GM18520 (cell line): ENCODE measurements at regions not wholly inside any gene's neighbourhood (a gene's known extent, or its start where the extent isn't known, plus 50 kb on each side); places are given as distances from the start of the nearest gene placed in this dataset.
"Not testable (repeated sequence)": the region's sequence is repeated elsewhere in the genome, so short reads cannot be mapped to it uniquely, and the experiment has no call there.

Experiments
- ATAC-seq: cut with Tn5 transposase; IDR thresholded peaks from one replicate; pipeline ENCODE4 v1.9.1; 2021; ENCODE audit not compliant: unreplicated experiment

DNA sequence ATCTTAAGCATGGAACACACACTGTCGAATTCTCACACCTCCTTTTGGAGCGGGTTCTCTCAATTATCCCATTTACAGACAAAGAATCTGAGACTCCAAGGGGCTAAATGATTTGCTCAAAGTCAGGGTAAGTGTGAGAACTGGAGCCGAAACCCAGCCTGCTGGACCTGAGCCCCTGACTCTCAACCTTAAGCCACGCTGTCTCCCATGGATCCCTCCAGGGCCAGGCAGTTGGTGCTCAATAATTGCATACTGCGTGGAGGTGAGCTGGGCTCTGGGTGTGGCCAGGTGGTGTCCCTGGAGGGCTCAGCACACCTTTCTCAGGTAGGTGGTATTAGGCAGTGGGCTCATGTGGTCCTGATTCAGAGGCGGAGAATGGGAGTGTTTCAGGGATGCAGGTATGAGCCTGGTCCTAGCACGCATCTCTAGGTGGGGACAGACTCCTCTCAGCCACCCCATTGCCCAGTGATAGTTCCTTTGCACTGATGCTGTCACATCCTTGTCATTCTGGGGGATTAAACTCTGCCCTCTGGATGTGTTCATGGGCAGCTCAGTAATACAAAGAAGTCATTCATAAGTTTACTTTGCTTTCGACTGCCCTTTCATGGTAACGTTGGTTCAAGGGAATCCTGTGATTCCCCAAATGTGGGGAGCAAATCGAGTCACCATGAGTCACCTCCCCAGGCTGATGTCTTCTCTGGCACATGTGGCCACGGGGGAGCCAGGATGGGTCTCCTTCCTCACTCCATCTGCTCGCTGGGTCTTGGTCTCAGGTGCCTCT lies 399.5 kb upstream of the TNRC6C start:
- no peak for ATAC-seq

DNA sequence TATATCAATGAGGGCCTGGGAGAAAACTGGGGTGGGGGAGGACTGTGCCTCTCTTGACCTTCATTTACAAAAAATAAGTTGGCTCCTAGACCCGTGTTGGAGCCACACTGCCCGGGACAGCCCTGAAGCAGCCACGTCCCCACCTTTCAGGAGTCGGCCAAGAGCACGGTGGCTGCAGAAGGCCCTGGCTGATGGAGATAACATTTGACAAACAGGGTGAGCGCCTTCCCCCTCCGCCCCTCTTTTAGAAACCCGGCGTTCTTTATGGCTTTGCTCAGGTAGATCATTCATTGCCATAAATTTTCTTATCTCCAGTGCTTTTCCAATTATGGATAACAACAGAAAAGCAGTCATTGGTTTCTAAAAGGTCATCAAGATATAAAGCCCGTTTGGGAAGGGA lies 398.1 kb upstream of the TNRC6C start:
- ATAC-seq, result no peak

DNA sequence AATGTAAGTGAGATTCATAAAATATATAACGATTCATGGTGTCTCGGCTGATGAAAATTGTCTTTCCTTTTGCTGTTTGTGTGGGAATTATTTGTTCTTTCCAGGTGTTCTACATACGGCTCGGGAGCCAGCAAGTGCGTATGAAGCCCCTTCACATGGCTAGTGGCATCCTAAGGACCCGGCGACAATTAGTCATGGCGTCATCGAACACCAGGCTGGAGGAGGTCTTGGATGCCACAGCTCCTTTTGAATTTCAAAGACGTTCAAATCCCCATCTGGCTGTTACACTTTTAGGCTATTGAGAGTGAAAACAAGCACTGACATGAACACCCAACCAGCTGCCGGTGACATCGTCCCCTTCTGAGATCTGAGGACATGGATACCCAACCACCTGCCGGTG lies 397.7 kb upstream of the TNRC6C start:
- ATAC-seq, result no peak

- ATAC-seq, result not testable (repeated sequence)
Observed at GRCh38 chr17:77562361-77562760, 396.1 kb upstream of the TNRC6C start.

- ATAC-seq, result no peak
Observed at GRCh38 chr17:77563439-77564102, 394.9 kb upstream of the TNRC6C start.

- no peak for ATAC-seq
Observed at GRCh38 chr17:77564278-77564920, 394.1 kb upstream of the TNRC6C start.

DNA sequence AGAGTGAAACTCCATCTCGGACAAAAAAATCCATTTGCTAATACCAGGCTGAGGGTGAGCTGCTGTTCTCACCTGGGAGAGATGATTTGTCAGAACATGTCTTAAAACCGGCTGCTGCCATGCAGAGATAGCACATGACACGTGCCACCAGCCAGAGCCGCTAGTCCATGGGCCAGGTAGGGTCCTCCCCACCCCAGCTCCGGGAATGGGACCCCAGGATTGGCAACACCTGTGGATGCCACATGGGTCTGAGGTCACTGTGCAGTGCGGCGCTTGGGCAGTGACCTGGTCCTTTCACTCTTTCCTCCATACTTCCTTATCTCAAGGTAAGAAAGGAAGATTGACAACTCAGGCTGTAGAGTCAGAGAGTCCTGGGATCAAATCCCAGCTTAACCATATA lies 393.3 kb upstream of the TNRC6C start:
- no peak for ATAC-seq

- no peak for ATAC-seq
Observed at GRCh38 chr17:77566151-77566550, 392.4 kb upstream of the TNRC6C start.

- ATAC-seq, result no peak
Observed at GRCh38 chr17:77566566-77567138, 391.9 kb upstream of the TNRC6C start.

DNA sequence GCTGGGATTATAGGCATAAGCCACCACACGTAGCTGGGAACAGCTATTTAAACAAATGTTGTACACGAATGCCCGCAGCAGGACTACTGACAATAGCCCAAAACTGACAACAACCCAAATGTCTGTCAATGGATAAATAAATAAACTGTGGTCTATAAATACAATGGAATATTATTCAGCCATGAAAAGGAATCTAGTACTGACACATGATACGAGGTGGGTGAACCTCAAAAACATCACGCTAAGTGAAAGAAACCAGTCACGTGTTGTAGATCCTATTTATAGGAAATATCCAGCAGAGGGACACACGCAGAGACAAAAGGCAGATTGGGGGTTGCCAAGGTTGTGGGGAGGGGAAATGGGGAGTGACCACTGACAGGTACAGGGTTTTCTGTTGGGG lies 390.0 kb upstream of the TNRC6C start:
- no peak for ATAC-seq

DNA sequence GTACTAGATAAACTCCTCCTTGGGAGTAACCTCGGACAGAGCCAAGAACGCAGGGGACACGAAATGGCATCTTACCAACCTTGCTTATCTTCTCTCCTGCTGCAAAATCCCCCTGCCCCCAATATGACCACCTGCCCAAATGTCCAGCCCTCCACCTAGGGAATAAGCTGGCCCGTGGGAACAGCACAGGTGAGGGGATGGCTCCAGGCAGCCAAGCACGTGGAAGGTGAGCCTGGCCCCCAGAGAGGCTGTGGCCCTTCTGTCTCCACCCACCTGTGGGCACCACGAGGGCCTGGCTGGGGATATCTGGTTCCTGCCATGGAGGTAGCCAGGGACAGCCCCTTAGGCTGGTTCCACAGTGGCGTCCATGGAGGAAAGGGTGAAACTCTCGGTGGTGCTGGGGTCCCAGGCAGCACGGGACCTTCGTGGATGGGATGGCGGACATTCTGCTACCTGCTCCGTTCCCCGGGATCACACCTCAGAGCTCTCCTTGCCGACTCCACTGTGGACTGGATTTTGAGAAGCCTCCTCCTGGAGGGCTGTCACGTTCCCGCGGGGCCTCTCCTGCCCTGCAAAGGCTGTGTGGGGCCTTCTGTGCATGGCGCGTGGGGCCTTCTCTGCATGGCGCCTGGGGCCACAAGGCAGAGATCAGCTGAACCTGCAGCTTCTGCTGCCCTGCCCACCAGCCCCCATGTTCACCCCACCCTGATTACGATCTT lies 388.5 kb upstream of the TNRC6C start:
- no peak for ATAC-seq

GRCh38 chr17:77570565-77570898 lies 388.0 kb upstream of the TNRC6C start:
- no peak for ATAC-seq

- ATAC-seq, result no peak
Observed at GRCh38 chr17:77571155-77571981, 387.1 kb upstream of the TNRC6C start.

DNA sequence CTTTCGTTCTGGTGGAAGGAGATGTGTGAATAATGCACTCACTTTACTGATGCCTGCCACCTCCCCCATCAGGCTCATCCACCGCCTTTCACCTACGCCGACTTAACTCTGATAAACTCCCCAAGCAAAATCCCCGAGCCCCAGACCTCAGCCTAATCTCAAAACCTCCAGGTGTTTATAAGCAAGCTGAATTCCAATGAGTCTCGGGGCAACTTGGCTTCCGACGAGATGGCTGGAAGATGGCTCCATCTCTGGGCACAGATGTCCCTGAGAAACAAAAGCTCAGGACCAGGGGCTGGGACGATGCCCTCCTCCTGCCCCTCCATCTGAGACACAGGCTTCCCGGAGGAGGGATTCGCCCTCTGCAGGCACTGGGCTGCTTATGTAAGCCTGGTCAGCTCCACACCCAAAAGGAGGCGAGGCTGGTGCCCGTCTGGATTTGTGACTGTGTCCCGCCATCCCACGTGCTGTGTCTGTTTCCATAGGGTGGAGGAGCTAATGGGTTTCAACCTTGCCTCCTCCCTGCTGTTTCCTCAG lies 386.4 kb upstream of the TNRC6C start:
- no peak for ATAC-seq

GRCh38 chr17:77572851-77573250 lies 385.7 kb upstream of the TNRC6C start:
- ATAC-seq, result no peak

- no peak for ATAC-seq
Observed at GRCh38 chr17:77577491-77577890, 381.0 kb upstream of the TNRC6C start.

GRCh38 chr17:77579131-77579530 lies 379.4 kb upstream of the TNRC6C start:
- ATAC-seq, result no peak

GRCh38 chr17:77579682-77580081 lies 378.8 kb upstream of the TNRC6C start:
- ATAC-seq, result no peak

DNA sequence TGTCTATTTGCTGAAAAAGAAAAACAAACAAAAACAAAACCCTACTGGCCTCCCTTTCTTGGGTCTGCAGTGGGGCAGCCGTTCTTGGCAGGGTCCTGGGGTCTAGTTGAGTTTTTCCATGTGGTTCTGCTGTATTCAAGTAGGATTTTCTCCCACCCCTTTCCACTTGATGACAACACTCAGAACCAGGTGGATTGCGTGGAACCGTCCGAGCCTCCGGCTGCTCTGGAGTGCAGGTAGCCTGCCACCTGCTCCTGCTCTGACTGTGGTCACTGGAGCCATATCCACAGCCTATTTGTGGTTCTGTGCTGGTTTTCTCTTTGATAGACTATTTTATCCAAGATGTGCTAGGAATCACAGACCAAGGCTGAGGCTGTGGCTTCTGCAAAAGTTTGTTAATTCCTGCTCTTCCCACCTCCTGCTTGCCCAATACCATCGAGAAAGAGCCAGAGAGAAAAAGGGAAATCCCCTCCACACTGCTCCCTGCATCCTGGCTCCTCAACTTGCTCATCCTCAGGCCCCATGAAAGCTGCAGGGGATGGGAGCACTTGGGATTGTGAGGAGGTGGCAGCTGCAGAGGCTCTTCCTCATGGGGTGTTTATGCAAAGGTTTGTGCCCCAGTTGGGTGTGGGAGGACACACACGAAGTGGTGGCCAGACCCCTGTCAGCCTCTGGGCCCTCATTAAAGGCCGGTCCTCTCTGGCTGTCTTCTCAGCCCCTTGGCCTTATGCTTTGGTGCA lies 377.8 kb upstream of the TNRC6C start:
- no peak for ATAC-seq
